ENCODE measurements at regions not wholly inside any gene's neighbourhood (a gene's known extent, or its start where the extent isn't known, plus 50 kb on each side); places are given as distances from the start of the nearest gene placed in this dataset.

DNA sequence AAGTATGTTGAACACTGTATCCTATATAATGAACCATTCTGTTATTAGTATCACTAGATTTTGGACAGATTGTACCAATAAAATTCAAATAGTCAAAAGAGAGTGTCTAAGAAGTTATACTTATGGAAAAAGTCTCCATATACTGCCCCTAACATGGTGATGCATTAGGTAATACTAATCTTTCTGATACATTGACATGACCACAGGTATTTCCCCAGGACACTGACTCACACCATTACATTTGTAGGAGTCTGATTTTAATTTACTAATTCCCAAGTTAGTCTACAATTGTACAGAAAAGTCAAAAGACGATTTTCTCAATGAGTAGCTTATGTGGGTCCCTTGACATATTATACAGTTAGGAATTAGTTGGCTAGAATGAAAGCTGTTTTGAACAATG, 593.8 kb downstream of the ISL1 start:
- intact Hi-C loops (cut with micrococcal nuclease) = no loop called here
- no peaks in the 10 kb centered on the region for H3K4me1 Mint-ChIP-seq
- H3K27me3 Mint-ChIP-seq = no peaks in the 10 kb centered on the region
- no peaks in the 10 kb centered on the region for H3K9me3 Mint-ChIP-seq
- no peak overlapping the region for H3K27ac Mint-ChIP-seq
- no peaks in the 10 kb centered on the region for H3K36me3 Mint-ChIP-seq (ENCODE audit: low read depth)
- H3K4me3 Mint-ChIP-seq = no peak overlapping the region
- no peak for DNase-seq

GRCh38 chr5:51983161-51983560, 599.9 kb downstream of the ISL1 start:
- Mint-ChIP-seq H3K27ac (no peak overlapping the region), H3K4me1 (no peaks in the 10 kb centered on the region), H3K36me3 (ENCODE audit: low read depth) (no peaks in the 10 kb centered on the region), H3K4me3 (no peak overlapping the region), H3K9me3 (no peaks in the 10 kb centered on the region), H3K27me3 (no peaks in the 10 kb centered on the region)
- intact Hi-C loops (cut with micrococcal nuclease) = no loop called here
- no peak for DNase-seq

- Mint-ChIP-seq H3K27me3 (no peaks in the 10 kb centered on the region), H3K4me1 (no peaks in the 10 kb centered on the region), H3K9me3 (no peaks in the 10 kb centered on the region), H3K36me3 (ENCODE audit: low read depth) (no peaks in the 10 kb centered on the region), H3K27ac (no peak overlapping the region), H3K4me3 (no peak overlapping the region)
- DNase-seq = no peak
- intact Hi-C loops (cut with micrococcal nuclease) = no loop called here
Measured at GRCh38 chr5:51986733-51987132, 603.5 kb downstream of the ISL1 start.

GRCh38 chr5:51987239-51987638, 604.0 kb downstream of the ISL1 start:
- no peak overlapping the region for H3K27ac Mint-ChIP-seq
- intact Hi-C loops (cut with micrococcal nuclease) = no loop called here
- no peak overlapping the region for H3K4me3 Mint-ChIP-seq
- no peaks in the 10 kb centered on the region for H3K4me1 Mint-ChIP-seq
- H3K27me3 Mint-ChIP-seq = no peaks in the 10 kb centered on the region
- no peaks in the 10 kb centered on the region for H3K36me3 Mint-ChIP-seq (ENCODE audit: low read depth)
- no peak for DNase-seq
- H3K9me3 Mint-ChIP-seq = no peaks in the 10 kb centered on the region

DNA sequence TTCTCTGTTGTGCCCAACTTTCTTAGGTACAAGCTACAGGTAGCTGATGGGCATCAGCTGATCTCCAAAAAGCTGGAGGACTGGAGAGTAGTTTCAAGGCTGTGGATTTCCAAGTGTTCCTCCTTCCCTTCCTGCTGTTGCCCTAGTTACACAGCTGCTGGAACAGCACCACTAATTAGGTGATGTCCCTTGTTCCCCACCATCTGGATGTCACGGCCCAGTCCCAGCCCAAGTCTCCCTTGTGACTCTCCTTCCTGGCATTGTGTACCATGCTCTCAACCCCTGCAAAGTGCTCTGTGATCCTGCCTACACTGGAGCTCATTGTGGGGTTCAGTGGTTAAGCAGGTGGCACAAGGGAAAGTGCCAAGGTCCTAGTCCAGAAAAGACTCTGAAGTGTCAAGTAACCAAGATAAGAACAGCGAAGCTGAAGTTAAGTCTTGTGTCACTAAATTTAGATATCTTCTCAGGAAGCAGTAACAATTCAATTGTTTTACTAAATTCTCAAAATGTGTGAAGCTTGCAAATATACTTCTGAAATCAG, 604.5 kb downstream of the ISL1 start:
- intact Hi-C loops (cut with micrococcal nuclease) = no loop called here
- Mint-ChIP-seq H3K27me3 (no peaks in the 10 kb centered on the region), H3K4me1 (no peaks in the 10 kb centered on the region), H3K9me3 (no peaks in the 10 kb centered on the region), H3K36me3 (ENCODE audit: low read depth) (no peaks in the 10 kb centered on the region), H3K27ac (no peak overlapping the region), H3K4me3 (no peak overlapping the region)
- DNase-seq = no peak

GRCh38 chr5:51988634-51989033, 605.4 kb downstream of the ISL1 start:
- Mint-ChIP-seq H3K27me3 (no peaks in the 10 kb centered on the region), H3K4me3 (no peak overlapping the region), H3K9me3 (no peaks in the 10 kb centered on the region), H3K27ac (no peak overlapping the region), H3K36me3 (ENCODE audit: low read depth) (no peaks in the 10 kb centered on the region), H3K4me1 (no peaks in the 10 kb centered on the region)
- DNase-seq = no peak
- intact Hi-C loops (cut with micrococcal nuclease) = no loop called here

GRCh38 chr5:51990241-51990640, 607.0 kb downstream of the ISL1 start:
- no peaks in the 10 kb centered on the region for H3K9me3 Mint-ChIP-seq
- no peak for DNase-seq
- no peaks in the 10 kb centered on the region for H3K36me3 Mint-ChIP-seq (ENCODE audit: low read depth)
- no peaks in the 10 kb centered on the region for H3K4me1 Mint-ChIP-seq
- H3K27ac Mint-ChIP-seq = no peak overlapping the region
- H3K27me3 Mint-ChIP-seq = no peaks in the 10 kb centered on the region
- intact Hi-C loops (cut with micrococcal nuclease) = no loop called here
- H3K4me3 Mint-ChIP-seq = no peak overlapping the region

DNA sequence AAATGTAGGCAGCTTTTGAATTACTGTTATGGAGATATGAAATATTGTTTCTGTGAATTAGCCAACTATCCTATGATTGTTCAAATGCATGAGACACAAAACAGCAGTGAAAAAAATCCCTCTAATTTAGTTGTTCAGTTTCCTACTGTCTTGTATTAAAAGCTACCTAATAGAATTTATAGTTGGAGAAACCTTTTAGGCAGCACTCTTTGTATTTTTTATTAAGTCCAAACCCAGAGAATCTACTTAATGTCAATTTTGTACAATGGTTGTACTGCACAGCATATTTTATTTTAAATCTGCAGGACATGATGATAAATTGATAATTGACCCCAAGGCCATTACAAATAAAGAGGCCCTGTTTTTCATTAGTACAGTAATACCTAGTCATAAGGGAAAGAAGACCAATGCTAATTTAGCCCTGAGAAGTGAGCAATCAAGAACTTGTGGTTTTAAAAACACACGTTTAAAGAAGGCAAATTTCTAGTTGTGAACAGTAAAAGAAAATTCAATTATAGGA, 607.5 kb downstream of the ISL1 start:
- intact Hi-C loops (cut with micrococcal nuclease) = no loop called here
- H3K36me3 Mint-ChIP-seq (ENCODE audit: low read depth) = no peaks in the 10 kb centered on the region
- no peak overlapping the region for H3K27ac Mint-ChIP-seq
- no peak overlapping the region for H3K4me3 Mint-ChIP-seq
- no peaks in the 10 kb centered on the region for H3K9me3 Mint-ChIP-seq
- H3K27me3 Mint-ChIP-seq = no peaks in the 10 kb centered on the region
- DNase-seq = no peak
- H3K4me1 Mint-ChIP-seq = no peaks in the 10 kb centered on the region

- Mint-ChIP-seq H3K27me3 (no peaks in the 10 kb centered on the region), H3K27ac (no peak overlapping the region), H3K9me3 (no peaks in the 10 kb centered on the region), H3K4me1 (no peaks in the 10 kb centered on the region), H3K36me3 (ENCODE audit: low read depth) (no peaks in the 10 kb centered on the region), H3K4me3 (no peak overlapping the region)
- intact Hi-C loops (cut with micrococcal nuclease) = no loop called here
- no peak for DNase-seq
Measured at GRCh38 chr5:51991940-51992339, 608.7 kb downstream of the ISL1 start.

DNA sequence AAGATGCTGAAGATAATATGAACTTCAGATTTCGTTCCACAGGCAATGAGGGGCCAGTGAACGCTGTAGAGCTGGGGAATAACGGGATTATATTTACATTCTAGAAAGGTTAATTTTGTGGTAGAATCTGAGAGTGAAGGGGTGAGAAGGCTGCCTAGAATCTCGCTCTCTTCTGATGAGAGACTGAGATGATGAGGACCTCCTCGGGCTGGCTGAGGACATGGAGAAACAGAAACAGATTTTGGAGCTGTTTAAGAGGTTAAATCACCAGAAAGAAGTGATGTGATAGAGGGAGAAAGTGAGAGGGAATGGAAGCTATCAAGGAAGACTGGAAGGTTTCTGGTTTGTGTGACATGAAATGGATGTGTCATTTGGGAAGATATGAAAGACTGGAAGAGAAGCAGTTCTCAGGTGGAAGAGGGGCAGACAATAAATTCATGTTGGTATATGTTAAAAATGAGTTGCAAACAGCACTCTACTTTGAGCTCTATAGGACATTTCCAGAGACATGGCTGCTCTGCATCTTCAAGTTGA, 612.6 kb downstream of the ISL1 start:
- no peaks in the 10 kb centered on the region for H3K9me3 Mint-ChIP-seq
- no peaks in the 10 kb centered on the region for H3K36me3 Mint-ChIP-seq (ENCODE audit: low read depth)
- H3K27ac Mint-ChIP-seq = no peak overlapping the region
- no peak overlapping the region for H3K4me3 Mint-ChIP-seq
- DNase-seq = no peak
- no peaks in the 10 kb centered on the region for H3K4me1 Mint-ChIP-seq
- intact Hi-C loops (cut with micrococcal nuclease) = no loop called here
- no peaks in the 10 kb centered on the region for H3K27me3 Mint-ChIP-seq

DNA sequence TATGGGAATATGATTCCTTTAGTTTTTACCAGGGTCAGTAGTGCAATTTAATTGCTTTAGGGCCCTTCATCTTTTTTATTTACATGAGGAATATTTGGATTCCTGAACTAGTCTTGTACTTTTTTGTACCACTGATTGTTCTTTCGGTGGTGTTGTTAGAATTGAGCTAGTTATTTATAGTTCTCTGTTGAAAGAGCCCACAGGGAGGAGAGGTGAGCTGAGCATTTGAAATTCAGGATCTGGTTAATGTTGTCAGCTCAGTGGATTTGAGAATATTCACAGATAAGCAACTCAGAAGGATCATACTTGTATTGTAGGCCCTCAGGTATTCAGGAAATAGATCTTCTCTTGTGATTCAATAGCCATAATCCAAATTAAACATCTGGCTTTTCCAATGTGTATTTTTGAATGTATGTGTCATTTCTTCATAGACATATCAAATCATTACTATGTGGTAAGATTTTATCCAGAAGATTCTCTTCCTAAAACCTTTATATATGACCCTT, 613.2 kb downstream of the ISL1 start:
- Mint-ChIP-seq H3K27ac (no peak overlapping the region), H3K27me3 (no peaks in the 10 kb centered on the region), H3K4me1 (no peaks in the 10 kb centered on the region), H3K4me3 (no peak overlapping the region), H3K36me3 (ENCODE audit: low read depth) (no peaks in the 10 kb centered on the region), H3K9me3 (no peaks in the 10 kb centered on the region)
- intact Hi-C loops (cut with micrococcal nuclease) = no loop called here
- DNase-seq = no peak

GRCh38 chr5:51997500-51997899, 614.3 kb downstream of the ISL1 start:
- H3K4me1 Mint-ChIP-seq = no peaks in the 10 kb centered on the region
- intact Hi-C loops (cut with micrococcal nuclease) = no loop called here
- H3K36me3 Mint-ChIP-seq (ENCODE audit: low read depth) = no peaks in the 10 kb centered on the region
- no peaks in the 10 kb centered on the region for H3K9me3 Mint-ChIP-seq
- no peaks in the 10 kb centered on the region for H3K27me3 Mint-ChIP-seq
- no peak for DNase-seq
- no peak overlapping the region for H3K4me3 Mint-ChIP-seq
- H3K27ac Mint-ChIP-seq = no peak overlapping the region

DNA sequence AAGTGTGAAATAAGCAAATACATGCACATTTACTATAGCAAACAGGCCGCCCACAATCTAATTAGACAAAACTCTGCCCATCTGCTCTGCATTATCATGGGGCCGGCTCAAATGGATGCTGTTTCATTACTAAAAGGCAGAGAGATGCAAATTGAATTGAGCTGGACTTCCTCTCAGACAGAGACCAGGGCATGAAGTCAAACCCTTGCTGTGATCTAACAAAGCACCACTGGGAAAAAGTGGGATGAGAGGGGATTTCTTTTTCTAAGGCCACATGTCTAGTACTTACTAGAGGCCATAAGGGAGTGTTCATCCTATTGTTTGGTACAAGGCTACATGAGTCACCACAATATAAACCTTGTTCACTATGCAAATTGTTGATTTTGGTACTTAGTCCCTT, 614.7 kb downstream of the ISL1 start:
- H3K9me3 Mint-ChIP-seq = no peaks in the 10 kb centered on the region
- H3K27ac Mint-ChIP-seq = no peak overlapping the region
- H3K4me1 Mint-ChIP-seq = no peaks in the 10 kb centered on the region
- H3K36me3 Mint-ChIP-seq (ENCODE audit: low read depth) = no peaks in the 10 kb centered on the region
- H3K27me3 Mint-ChIP-seq = no peaks in the 10 kb centered on the region
- DNase-seq = no peak
- intact Hi-C loops (cut with micrococcal nuclease) = no loop called here
- no peak overlapping the region for H3K4me3 Mint-ChIP-seq

DNA sequence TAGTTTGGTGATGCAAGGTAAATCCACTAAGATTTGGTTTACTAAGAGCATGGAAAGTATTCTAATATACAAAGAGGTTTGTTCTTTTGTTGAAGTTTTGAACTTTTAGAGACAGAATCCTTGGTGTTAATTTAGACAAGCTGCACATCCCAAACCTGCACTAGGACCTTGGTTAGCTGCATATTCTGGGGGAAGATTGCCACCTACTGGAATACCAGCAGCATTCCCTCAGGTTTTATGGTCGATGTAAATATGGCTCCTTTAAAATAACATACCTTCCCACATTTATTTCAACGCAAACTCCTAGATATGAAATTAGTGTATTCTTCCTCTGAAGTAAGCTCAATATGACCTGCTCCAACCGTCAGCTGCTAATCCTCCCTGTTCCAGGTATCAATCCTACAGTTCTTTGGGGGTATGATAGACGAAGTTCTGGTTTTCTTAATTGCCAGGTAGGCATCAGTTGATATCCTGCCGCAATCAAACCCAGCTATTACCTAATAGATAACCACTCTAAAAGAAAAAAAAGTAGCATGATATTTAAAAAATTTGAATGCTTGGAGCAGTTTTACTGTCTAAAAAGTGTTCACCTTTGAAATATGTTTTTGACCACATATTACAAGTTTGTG, 624.1 kb downstream of the ISL1 start:
- Mint-ChIP-seq H3K9me3 (no peaks in the 10 kb centered on the region), H3K36me3 (ENCODE audit: low read depth) (no peaks in the 10 kb centered on the region), H3K27ac (no peak overlapping the region), H3K4me1 (no peaks in the 10 kb centered on the region), H3K4me3 (no peak overlapping the region), H3K27me3 (no peaks in the 10 kb centered on the region)
- DNase-seq = no peak
- intact Hi-C loops (cut with micrococcal nuclease) = loop anchor here (5.0 kb wide), 1 partner anchor 1045 kb away; no protein-coding TSS in a partner anchor

DNA sequence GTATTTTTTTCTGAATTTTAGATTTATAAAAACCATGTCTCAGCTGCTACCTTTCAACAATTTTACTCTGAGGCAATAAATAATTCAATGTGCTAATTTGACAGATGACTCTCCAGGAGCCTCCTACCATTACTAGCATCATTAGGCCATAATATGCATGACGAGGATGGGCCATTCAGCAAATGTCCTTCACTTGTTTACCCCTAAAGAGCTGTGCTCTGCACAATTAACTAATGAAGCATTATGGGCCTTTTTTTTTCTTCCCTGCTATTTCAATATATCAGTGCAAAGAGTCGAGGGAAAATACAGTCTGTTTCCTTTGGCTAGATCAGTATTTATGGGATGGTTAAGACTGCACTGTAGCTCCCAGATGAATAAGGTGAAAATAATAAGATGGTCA, 627.2 kb downstream of the ISL1 start:
- H3K27ac Mint-ChIP-seq = no peak overlapping the region
- no peaks in the 10 kb centered on the region for H3K27me3 Mint-ChIP-seq
- intact Hi-C loops (cut with micrococcal nuclease) = no loop called here
- no peaks in the 10 kb centered on the region for H3K4me1 Mint-ChIP-seq
- no peaks in the 10 kb centered on the region for H3K9me3 Mint-ChIP-seq
- no peak overlapping the region for H3K4me3 Mint-ChIP-seq
- DNase-seq = no peak
- H3K36me3 Mint-ChIP-seq (ENCODE audit: low read depth) = no peaks in the 10 kb centered on the region
